NCI-H2029 treated with DMSO at 0.1 percent for 48 hours (cell line): ENCODE measurements at regions not wholly inside any gene's neighbourhood (a gene's known extent, or its start where the extent isn't known, plus 50 kb on each side); places are given as distances from the start of the nearest gene placed in this dataset.

ENCODE experiments used
- DNase-seq: peaks from one replicate; lab custom pipeline; 2025; lab: John Stamatoyannopoulos, UW

DNA sequence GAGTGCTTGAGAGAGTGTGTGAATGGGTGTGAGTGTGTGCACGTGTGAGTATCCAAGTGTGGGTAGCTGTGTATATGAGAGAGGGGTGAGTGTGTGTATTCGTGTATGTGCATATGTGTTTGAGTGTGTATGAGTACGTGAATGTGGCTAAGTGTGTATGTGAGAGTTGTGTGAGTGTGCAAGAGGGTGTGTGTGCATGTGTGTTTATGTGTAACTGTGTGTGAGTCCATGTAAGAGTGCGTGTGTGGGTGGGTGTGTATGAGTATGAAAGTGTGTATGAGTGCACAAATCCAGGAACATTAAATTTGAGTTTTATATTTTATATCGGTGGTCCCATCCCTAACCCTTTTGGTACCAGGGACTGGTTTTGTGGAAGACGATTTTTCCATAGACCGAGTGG, 156.4 kb downstream of the TENT4A start:
- no peak for DNase-seq

DNA sequence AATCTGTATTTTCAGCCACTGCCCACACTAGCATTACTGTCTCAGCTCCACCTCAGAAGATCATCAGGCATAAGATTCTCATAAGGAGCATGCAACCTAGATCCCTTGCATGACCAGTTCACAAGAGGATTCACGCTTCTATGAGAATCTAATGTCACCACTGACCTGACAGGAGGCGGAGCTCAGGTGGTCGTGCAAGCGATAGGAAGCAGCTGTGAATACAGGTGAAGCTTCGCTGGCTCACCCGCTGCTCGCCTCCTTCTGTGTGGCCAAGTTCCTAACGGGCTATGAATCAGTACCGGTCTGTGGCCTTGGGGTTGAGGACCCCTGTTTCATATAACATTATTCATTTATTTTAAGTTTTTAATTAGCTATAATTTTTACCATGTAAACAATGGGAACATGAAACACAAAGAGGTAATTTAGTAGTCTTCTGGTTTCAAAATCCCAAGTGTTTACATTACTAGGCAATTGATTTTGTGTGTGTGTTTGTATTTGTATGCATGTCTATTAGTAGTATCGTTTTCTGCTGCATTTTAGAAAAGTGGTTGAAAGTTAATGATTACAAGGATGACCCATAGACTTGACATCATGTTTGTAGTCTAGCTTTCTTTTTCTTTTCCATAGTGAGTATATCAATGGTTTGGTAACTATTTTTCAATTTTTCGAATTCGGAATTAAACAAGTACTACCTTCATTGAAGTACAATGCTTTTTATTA, 159.4 kb downstream of the TENT4A start:
- no peak for DNase-seq

- DNase-seq, result no peak
Observed at GRCh38 chr5:6873359-6873758, 160.1 kb downstream of the TENT4A start.

DNA sequence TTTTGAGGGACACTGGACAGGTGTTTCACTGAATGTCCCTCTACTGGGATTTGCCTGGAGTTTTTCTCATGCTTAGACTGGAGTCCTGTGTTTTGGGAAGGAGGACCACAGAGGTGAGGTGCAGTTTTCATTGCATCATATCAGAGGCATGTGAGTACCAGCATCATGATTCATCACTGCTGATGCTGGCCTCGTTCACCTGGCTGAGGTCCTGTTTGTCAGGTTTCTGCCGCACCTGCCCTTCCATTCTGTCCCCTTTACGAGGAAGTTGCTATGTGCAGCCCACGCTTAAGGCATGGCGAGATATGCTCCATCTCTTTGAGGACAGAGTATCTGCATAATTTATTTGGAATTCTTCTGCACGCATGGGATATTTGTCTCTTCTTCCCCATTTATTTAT, 162.1 kb downstream of the TENT4A start:
- no peak for DNase-seq

- DNase-seq, result no peak
Observed at GRCh38 chr5:6877986-6878828, 165.0 kb downstream of the TENT4A start.

DNA sequence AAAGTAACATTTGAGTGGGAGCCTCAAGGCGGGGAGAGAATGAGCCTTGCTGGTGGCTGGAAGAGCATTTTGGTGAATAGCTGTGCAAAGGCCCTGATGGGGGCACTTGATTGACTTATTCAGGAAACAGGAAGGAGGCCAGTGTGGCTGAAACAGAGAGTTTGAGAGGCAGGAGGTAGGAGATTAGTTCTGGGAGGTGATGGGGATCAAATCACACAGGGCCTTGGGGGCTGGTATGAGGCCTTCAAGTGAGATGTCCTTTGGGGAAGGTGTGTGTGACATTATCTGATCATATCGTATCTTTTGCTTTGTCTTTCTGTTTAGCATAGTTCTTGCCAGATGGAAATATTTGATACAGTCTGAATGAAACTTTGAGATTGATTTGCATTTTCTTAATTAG, 172.3 kb downstream of the TENT4A start:
- no peak for DNase-seq

GRCh38 chr5:6886866-6887265, 173.6 kb downstream of the TENT4A start:
- DNase-seq, result no peak

- DNase-seq, result no peak
Observed at GRCh38 chr5:6889030-6889429, 175.8 kb downstream of the TENT4A start.

GRCh38 chr5:6899221-6899620, 186.0 kb downstream of the TENT4A start:
- peak; percentile 39 for DNase-seq

DNA sequence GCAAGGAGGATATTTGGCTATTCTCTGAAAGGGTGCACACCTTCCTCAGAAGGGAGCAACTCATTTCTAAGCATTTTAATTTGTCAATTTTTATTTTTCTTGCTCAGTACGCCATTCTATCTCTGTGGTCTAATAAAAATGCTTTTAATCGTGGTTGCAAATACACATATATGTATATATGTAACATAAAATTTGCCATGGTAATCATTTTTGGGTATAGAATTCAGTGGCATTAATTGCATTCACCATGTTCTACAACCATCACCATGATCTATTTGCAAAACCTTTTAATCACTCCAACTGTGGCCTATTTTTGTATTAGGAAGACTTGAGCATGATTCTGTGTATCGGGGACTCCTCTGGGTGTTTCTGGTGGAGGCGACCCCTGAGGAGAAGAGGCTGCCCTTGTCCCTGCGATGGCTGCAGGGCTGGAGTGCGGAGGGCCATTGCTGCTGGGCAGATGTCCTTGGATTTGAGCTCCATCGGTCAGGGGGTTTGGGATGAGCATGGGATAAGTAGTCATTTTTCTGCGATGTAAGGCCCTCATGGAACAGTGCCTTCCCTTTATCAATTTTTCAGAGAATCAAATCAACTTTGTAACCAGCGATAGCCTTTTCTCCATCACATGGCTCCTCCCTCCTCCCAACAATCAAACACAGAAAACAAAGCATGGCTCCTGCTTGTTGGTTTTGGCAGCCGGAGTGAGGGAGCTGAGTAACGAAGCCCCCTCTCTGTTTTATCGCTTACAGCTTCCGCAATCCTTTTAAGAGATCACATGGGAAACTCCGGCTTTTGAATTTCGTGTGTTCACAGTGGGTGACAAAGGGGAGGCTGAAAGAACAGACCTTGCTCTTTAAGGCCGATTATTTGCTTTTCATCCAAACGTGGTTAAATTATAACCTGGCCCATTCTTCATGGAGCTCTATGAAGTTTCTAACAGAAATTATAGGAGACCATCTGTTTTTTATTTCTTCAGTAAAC, 187.3 kb downstream of the TENT4A start:
- peak; percentile 85 for DNase-seq

DNA sequence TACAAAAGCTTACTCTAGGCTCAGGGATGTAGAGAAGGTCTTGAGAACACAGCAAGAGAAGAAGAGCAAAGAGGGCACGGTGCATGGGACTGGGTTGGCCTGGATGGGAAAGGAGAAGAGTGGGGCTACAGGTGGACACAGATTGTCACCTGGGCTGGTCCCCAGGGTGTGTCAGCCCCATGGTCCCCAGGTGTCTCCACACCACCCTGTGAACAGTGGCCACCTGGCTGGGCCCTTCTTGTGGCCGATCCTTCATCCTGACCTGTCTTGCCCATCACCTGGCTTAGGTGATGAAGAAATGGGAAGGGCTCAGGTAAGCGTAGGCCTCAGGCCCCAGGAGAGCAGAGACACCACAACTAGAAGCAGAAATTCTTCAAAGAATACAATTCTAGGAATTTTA, 188.9 kb downstream of the TENT4A start:
- DNase-seq, result no peak

DNA sequence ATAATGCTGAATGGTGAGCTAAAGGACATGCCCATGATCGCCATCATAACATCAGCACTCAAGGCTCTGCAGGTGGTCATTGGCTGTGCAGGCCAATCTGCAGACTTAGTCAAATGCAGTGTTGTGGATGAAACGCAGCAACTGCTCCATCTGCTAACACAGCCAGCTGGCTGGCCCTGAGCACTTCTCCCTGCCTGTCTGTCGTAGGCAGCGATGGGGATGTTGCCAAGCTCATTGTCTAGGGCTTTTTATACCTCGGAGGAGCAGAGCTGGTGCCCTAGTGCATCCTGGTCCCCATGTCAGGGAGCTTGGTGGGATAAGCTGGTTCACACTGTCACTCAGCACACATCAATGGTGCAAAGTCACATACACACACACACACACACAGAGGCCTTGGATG, 189.4 kb downstream of the TENT4A start:
- no peak for DNase-seq

DNA sequence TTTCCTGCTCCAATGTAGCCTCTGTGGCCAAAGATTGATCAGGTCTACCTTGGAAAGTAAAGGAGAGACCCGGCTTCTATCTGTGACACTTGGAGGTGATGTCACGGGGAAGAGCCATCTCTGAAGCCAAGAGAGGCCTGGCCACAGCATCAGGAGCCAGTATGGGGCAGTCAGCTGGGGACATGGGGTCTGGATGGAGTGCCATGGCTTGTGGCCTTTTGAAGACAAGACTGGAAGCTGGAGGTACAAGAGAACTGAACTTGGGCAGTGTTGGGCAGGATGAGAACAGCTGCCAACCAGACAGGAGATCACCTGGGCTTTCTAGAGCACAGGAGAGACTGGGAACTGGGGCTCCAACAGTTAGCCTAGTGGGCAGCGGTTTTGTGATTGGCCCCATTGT, 190.7 kb downstream of the TENT4A start:
- DNase-seq, result no peak

GRCh38 chr5:6904860-6905259, 191.6 kb downstream of the TENT4A start:
- DNase-seq, result no peak

DNA sequence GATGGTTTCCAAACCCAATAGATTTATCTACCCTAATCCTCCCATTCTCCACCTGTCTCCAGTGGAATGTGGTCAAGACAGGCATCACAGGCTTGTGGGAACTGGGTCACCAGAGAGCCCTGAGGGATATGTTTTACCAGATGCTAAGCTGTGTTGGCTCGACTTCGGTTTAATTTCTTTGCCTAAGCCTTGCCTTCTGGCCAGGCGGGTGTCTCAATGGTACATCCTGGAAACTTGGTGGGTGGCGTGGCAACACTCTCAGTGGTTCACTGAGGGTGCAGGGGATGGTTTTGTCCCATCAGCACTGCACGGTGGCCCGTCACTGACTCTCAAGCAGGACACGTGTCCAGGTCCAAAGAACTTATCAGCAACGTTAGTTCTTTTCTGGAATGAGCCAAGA, 192.2 kb downstream of the TENT4A start:
- no peak for DNase-seq

DNA sequence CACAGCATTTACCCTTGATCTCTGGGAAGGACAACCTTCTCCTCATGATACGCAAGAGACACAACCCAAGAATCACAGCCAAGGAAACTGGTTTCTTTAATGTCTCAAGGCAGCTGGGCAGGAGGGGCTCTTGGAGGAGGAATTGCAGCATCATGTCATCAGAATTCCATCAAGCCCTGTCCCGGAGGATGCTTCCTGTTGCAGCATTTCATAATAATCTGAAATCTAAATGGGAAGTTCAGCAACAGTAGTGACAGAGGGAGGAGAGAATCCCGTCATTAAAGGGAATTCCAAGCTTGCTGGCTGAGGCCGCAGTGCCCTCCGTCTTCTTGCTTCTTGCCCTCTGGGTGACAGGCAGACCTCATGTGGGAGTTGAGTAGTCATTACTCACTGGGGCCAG, 192.7 kb downstream of the TENT4A start:
- no peak for DNase-seq

- DNase-seq, result no peak
Observed at GRCh38 chr5:6907320-6907918, 194.2 kb downstream of the TENT4A start.

- DNase-seq, result no peak
Observed at GRCh38 chr5:6909901-6910300, 196.7 kb downstream of the TENT4A start.

- DNase-seq, result no peak
Observed at GRCh38 chr5:6910950-6911349, 197.7 kb downstream of the TENT4A start.

GRCh38 chr5:6914347-6914746, 201.1 kb downstream of the TENT4A start:
- DNase-seq, result no peak

GRCh38 chr5:6915574-6915973, 202.3 kb downstream of the TENT4A start:
- no peak for DNase-seq

GRCh38 chr5:6918255-6918654, 205.0 kb downstream of the TENT4A start:
- no peak for DNase-seq
